BE2C (cell line): ENCODE measurements at regions not wholly inside any gene's neighbourhood (a gene's known extent, or its start where the extent isn't known, plus 50 kb on each side); places are given as distances from the start of the nearest gene placed in this dataset.
"Not testable (repeated sequence)": the region's sequence is repeated elsewhere in the genome, so short reads cannot be mapped to it uniquely, and the experiment has no call there.

Experiments
- DNase-seq: peaks from one replicate; pipeline ENCODE4 v3.0.0-alpha.2; 2020
- H3K27me3 ChIP-seq: fragments of 250-450 bp; sonication (Bioruptor Pico); 2 replicates; pipeline ENCODE4 v1.5.1; 2020; ENCODE audit warnings: mild to moderate bottlenecking
- H3K36me3 ChIP-seq: fragments of 250-450 bp; sonication (Bioruptor Pico); 2 replicates; pipeline ENCODE4 v1.5.1; 2020; ENCODE audit warnings: mild to moderate bottlenecking
- H3K4me1 ChIP-seq: fragments of 250-450 bp; sonication (Bioruptor Pico); 2 replicates; pipeline ENCODE4 v1.5.1; 2020
- H3K4me3 ChIP-seq: 2 replicates; pipeline ENCODE4 v1.5.1; 2011; ENCODE audit warnings: low read depth, low read length
- H3K9me3 ChIP-seq: fragments of 250-450 bp; sonication (Bioruptor Pico); 2 replicates; pipeline ENCODE4 v1.5.1; 2020
- TF ChIP-seq, protein P1 (sequence below): IDR thresholded peaks from 2 replicates; pipeline ENCODE4 v1.5.1; 2012; ENCODE audit warnings: mild to moderate bottlenecking, low read depth, low read length

DNA sequence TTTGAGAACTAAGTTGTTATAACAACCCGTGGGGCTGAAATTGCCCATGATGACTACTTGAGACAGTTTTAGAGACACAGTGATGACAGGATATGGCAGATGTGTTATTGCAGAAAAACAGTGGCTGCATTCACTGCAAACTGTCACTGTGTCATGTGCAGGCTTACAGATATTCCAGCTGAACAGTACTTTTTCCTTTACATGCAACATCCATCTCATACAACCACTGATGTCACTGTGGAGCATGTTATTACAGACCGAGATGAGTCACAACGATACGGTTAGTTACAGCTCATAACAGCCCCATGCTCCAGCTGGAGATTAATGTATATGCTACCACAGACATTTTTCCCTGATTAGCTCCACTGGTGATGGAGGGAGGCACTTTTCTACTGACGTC lies 207.4 kb downstream of the TMA16 start:
- no peaks in the 10 kb centered on the region for H3K9me3 ChIP-seq
- DNase-seq = no peak
- no peaks in the 10 kb centered on the region for H3K36me3 ChIP-seq
- no peak overlapping the region for H3K4me3 ChIP-seq
- no peaks in the 10 kb centered on the region for H3K4me1 ChIP-seq
- TF ChIP-seq, protein P1, sequence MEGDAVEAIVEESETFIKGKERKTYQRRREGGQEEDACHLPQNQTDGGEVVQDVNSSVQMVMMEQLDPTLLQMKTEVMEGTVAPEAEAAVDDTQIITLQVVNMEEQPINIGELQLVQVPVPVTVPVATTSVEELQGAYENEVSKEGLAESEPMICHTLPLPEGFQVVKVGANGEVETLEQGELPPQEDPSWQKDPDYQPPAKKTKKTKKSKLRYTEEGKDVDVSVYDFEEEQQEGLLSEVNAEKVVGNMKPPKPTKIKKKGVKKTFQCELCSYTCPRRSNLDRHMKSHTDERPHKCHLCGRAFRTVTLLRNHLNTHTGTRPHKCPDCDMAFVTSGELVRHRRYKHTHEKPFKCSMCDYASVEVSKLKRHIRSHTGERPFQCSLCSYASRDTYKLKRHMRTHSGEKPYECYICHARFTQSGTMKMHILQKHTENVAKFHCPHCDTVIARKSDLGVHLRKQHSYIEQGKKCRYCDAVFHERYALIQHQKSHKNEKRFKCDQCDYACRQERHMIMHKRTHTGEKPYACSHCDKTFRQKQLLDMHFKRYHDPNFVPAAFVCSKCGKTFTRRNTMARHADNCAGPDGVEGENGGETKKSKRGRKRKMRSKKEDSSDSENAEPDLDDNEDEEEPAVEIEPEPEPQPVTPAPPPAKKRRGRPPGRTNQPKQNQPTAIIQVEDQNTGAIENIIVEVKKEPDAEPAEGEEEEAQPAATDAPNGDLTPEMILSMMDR = no peak
- H3K27me3 ChIP-seq = no peaks in the 10 kb centered on the region

DNA sequence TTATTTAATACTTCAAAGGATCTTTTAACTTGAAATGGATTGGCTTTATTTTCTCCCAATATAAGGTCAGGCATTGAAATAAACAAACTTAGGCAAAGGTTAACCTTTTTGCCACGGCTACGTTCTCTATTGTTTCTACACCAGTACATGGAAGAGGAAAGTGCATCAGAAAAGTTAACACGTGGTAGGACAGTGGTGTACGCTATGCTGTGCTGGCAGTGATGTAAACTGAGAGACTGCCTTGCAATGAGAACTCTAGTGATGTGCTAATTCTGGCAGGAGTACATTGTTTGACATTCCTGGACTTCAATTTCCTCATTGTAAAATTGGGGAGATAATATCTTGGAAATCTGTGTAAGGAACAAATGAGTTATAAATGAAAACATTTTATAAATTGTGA lies 208.2 kb downstream of the TMA16 start:
- Histone ChIP-seq H3K27me3 (no peaks in the 10 kb centered on the region), H3K4me1 (no peaks in the 10 kb centered on the region), H3K9me3 (no peaks in the 10 kb centered on the region), H3K4me3 (no peak overlapping the region), H3K36me3 (no peaks in the 10 kb centered on the region)
- TF ChIP-seq, protein P1 = no peak
- no peak for DNase-seq

DNA sequence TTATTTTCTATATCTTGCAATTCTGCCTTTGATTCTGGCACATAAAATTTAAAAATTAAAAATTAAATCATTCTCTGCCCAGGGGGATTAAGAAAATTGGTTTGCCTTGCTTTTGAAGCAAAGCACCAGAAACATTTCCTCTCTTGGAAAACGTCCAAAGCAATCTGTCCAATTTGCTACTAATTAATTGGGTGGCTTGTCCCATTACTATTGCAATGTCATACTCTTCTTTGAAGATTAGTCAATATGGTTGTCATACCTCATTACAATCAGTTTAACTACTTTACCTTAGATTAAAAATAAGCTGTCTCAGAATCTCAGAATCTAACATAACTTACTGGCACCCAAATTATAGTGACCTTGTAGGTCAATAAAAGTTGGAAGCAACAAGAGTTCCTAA lies 208.8 kb downstream of the TMA16 start:
- no peak for DNase-seq
- TF ChIP-seq, protein P1 = no peak
- H3K36me3 ChIP-seq = no peaks in the 10 kb centered on the region
- H3K4me1 ChIP-seq = no peaks in the 10 kb centered on the region
- H3K4me3 ChIP-seq = no peak overlapping the region
- H3K27me3 ChIP-seq = no peaks in the 10 kb centered on the region
- no peaks in the 10 kb centered on the region for H3K9me3 ChIP-seq

DNA sequence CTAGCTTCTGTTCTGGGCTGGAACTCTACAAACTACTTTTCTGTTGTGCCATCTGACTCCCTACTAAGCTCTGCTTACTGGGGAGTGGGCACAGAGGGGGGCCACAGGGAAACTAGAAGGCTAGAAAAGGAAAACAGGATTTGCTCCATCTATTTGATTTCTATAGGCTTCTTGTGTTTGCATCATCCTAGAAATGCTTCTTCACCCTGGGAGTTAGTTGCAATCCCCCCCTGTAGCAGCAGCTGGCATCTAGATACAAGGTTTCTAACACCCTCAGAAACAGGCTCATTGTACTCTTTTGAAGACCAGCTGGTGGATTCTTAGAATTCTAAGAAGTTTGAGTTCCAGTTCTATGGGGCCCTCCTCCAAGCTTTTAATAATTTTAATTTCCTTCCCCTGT lies 213.4 kb downstream of the TMA16 start:
- TF ChIP-seq, protein P1 = no peak
- H3K4me3 ChIP-seq = no peak overlapping the region
- no peak for DNase-seq
- no peaks in the 10 kb centered on the region for H3K36me3 ChIP-seq
- no peaks in the 10 kb centered on the region for H3K9me3 ChIP-seq
- H3K27me3 ChIP-seq = no peaks in the 10 kb centered on the region
- H3K4me1 ChIP-seq = no peaks in the 10 kb centered on the region

DNA sequence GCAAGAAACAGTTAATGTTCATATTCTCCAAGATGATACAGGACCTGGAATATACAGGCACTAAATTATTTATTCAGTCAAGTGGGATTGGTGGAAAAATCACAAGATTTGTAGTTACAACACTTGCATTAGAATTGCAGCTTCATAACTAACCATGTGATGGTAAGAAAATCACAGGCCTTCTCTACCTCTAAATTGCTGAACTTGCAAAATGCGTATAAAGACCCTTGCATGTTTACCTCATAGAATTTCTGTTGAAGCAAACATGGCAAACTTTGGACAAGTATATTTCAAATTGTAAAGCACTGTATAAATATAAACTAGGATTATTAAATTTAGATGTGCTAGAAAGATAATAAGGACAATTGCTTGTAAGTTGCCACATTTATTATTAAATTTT lies 215.1 kb downstream of the TMA16 start:
- Histone ChIP-seq H3K36me3 (no peaks in the 10 kb centered on the region), H3K27me3 (no peaks in the 10 kb centered on the region), H3K9me3 (no peaks in the 10 kb centered on the region), H3K4me3 (no peak overlapping the region), H3K4me1 (no peaks in the 10 kb centered on the region)
- DNase-seq = no peak
- TF ChIP-seq, protein P1 = no peak

DNA sequence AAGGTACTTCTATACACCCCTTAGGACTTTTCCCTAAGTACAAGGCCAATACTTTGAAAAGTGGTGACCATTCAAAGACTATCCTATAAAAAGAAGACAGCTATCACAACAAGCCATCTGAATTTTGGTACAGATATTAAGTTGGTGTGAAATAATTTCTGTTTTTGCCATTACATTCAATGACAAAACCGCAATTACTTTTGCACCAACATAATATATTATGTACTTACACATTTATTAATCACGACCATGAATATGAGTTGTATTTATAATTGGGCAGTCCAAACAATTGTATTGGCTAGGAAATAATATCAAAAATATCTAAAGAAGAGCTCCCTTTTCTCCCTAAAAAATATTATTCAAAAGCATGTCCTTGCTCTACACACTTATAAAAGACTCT lies 215.7 kb downstream of the TMA16 start:
- TF ChIP-seq, protein P1 = no peak
- Histone ChIP-seq H3K4me1 (no peaks in the 10 kb centered on the region), H3K9me3 (no peaks in the 10 kb centered on the region), H3K27me3 (no peaks in the 10 kb centered on the region), H3K4me3 (no peak overlapping the region), H3K36me3 (no peaks in the 10 kb centered on the region)
- DNase-seq = no peak

DNA sequence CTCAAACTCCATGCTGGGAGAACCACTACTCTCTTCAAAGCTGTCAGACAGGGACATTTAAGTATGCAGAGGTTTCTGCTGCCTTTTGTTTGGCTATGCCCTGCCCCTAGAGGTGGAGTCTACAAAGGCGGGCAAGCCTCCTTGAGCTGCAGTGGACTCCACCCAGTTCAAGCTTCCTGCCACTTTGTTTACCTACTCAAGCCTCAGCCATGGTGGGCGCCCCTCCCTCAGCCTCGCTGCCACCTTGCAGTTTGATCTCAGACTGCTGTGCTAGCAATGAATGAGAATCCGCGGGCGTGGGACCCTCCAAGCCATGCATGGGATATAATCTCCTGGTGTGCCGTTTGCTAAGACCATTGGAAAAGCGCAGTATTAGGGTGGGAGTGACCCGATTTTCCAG lies 230.0 kb downstream of the TMA16 start:
- not testable (repeated sequence) for H3K9me3 ChIP-seq, H3K4me1 ChIP-seq, H3K4me3 ChIP-seq, DNase-seq, H3K27me3 ChIP-seq, H3K36me3 ChIP-seq
